ENCODE measurements at regions not wholly inside any gene's neighbourhood (a gene's known extent, or its start where the extent isn't known, plus 50 kb on each side); places are given as distances from the start of the nearest gene placed in this dataset.

- POLR2A ChIA-PET: no interaction called here
- CTCF ChIA-PET: no interaction called here
- no peak for DNase-seq (ENCODE audit: low read depth, low spot score)
- no peak for TF ChIP-seq CTCF (IDR thresholded peaks at IDR 0.05; ENCODE audit: insufficient read depth, low read length, missing control alignments)
- H3K4me3 ChIP-seq (ENCODE audit: low read depth, low read length): no peak overlapping the region
Observed at GRCh38 chr3:23105048-23105447, 98.1 kb upstream of the UBE2E2 start.

GRCh38 chr3:23106666-23107065 lies 96.5 kb upstream of the UBE2E2 start:
- DNase-seq (ENCODE audit: low read depth, low spot score): no peak
- no peak overlapping the region for H3K4me3 ChIP-seq (ENCODE audit: low read depth, low read length)
- ChIA-PET POLR2A (no interaction called here), CTCF (no interaction called here)
- no peak for TF ChIP-seq CTCF (IDR thresholded peaks at IDR 0.05; ENCODE audit: insufficient read depth, low read length, missing control alignments)

GRCh38 chr3:23107221-23107620 lies 95.9 kb upstream of the UBE2E2 start:
- no peak overlapping the region for H3K4me3 ChIP-seq (ENCODE audit: low read depth, low read length)
- no peak for DNase-seq (ENCODE audit: low read depth, low spot score)
- no peak for TF ChIP-seq CTCF (IDR thresholded peaks at IDR 0.05; ENCODE audit: insufficient read depth, low read length, missing control alignments)
- ChIA-PET POLR2A (no interaction called here), CTCF (no interaction called here)

GRCh38 chr3:23108451-23109057 lies 94.6 kb upstream of the UBE2E2 start:
- TF ChIP-seq CTCF (IDR thresholded peaks at IDR 0.05; ENCODE audit: insufficient read depth, low read length, missing control alignments): no peak
- ChIA-PET POLR2A (no interaction called here), CTCF (no interaction called here)
- no peak overlapping the region for H3K4me3 ChIP-seq (ENCODE audit: low read depth, low read length)
- no peak for DNase-seq (ENCODE audit: low read depth, low spot score)

- H3K4me3 ChIP-seq (ENCODE audit: low read depth, low read length): no peak overlapping the region
- CTCF ChIA-PET: no interaction called here
- TF ChIP-seq CTCF (IDR thresholded peaks at IDR 0.05; ENCODE audit: insufficient read depth, low read length, missing control alignments): no peak
- DNase-seq (ENCODE audit: low read depth, low spot score): no peak
- POLR2A ChIA-PET: no interaction called here
Observed at GRCh38 chr3:23111286-23111685, 91.8 kb upstream of the UBE2E2 start.

- TF ChIP-seq CTCF (IDR thresholded peaks at IDR 0.05; ENCODE audit: insufficient read depth, low read length, missing control alignments): no peak
- DNase-seq (ENCODE audit: low read depth, low spot score): no peak
- CTCF ChIA-PET: no interaction called here
- POLR2A ChIA-PET: no interaction called here
- H3K4me3 ChIP-seq (ENCODE audit: low read depth, low read length): no peak overlapping the region
Observed at GRCh38 chr3:23111797-23112196, 91.3 kb upstream of the UBE2E2 start.
